Fibroblast of the aortic adventitia (primary cell): ENCODE measurements at regions not wholly inside any gene's neighbourhood (a gene's known extent, or its start where the extent isn't known, plus 50 kb on each side); places are given as distances from the start of the nearest gene placed in this dataset.

Experiments used
- DNase-seq: peaks from one replicate; pipeline ENCODE4 v3.0.0-alpha.2; 2010; ENCODE audit warnings: low read depth
- H3K4me3 ChIP-seq: 2 replicates; pipeline ENCODE4 v1.5.1; 2011; ENCODE audit warnings: low read depth, mild to moderate bottlenecking, control low read depth, low read length, moderate library complexity
- CTCF ChIP-seq: IDR thresholded peaks from 2 replicates; pipeline ENCODE4 v1.5.1; 2011; ENCODE audit warnings: mild to moderate bottlenecking, low read length, control low read depth, inconsistent platforms; ENCODE audit not compliant: insufficient read depth

- no peak for DNase-seq
- no peak for TF ChIP-seq CTCF
- no peak overlapping the region for H3K4me3 ChIP-seq
Observed at GRCh38 chr1:181160322-181160721, 71.8 kb downstream of the IER5 start.

- TF ChIP-seq CTCF = no peak
Observed at GRCh38 chr1:181160998-181161870, 72.7 kb downstream of the IER5 start.

GRCh38 chr1:181163662-181164061, 75.2 kb downstream of the IER5 start:
- no peak overlapping the region for H3K4me3 ChIP-seq
- no peak for DNase-seq
- TF ChIP-seq CTCF = no peak

More at GRCh38 chr1:181160998-181161870, 72.7 kb downstream of the IER5 start:
- no peak overlapping the region for H3K4me3 ChIP-seq
- DNase-seq = no peak

- TF ChIP-seq CTCF = peak; percentile 91
- no peak overlapping the region for H3K4me3 ChIP-seq
- DNase-seq = peak; percentile 84
Observed at GRCh38 chr1:181166377-181167196, 78.1 kb downstream of the IER5 start.

GRCh38 chr1:181169281-181169865, 80.9 kb downstream of the IER5 start:
- TF ChIP-seq CTCF = no peak
- no peak for DNase-seq
- no peak overlapping the region for H3K4me3 ChIP-seq

- TF ChIP-seq CTCF = no peak
- DNase-seq = no peak
- H3K4me3 ChIP-seq = no peak overlapping the region
Observed at GRCh38 chr1:181170194-181170593, 81.7 kb downstream of the IER5 start.
